HepG2 (cell line): ENCODE measurements at regions not wholly inside any gene's neighbourhood (a gene's known extent, or its start where the extent isn't known, plus 50 kb on each side); places are given as distances from the start of the nearest gene placed in this dataset.
"Not testable (repeated sequence)": the region's sequence is repeated elsewhere in the genome, so short reads cannot be mapped to it uniquely, and the experiment has no call there.

Source experiments
- ATAC-seq: fragments of 200-7000 bp; cut with Tn5 transposase; 3 replicates; pipeline ENCODE4 v1.9.1; 2020; ENCODE audit warnings: mild to moderate bottlenecking, moderate library complexity
- BruUV-seq: library from RNA; stranded (reverse); fragments of 400-500 nt; replicated peaks from 2 replicates; lab custom pipeline; 2021; lab: Mats Ljungman, UMichigan
- CTCF ChIA-PET: fragments of 300-600 bp; formaldehyde crosslinking; extraction: SDS; loops from one replicate; lab custom pipeline; 2021; ENCODE audit warnings: low total read pairs, inconsistent platforms, low intra/inter-chr PET ratio; lab: Yijun Ruan, JAX
- POLR2A ChIA-PET: fragments of 350-600 bp; sonication (Branson Sonifier 250); formaldehyde crosslinking; loops from one replicate; lab custom pipeline; 2020; ENCODE audit warnings: antibody characterized with exemption, inconsistent platforms; lab: Yijun Ruan, JAX
- DNase-seq: peaks from one replicate; pipeline ENCODE4 v3.0.0-alpha.2; 2015; ENCODE audit warnings: low spot score
- FAIRE-seq: peaks from 3 replicates; lab custom pipeline; 2011; peaks lifted over from hg19 to GRCh38; lab: Jason Lieb, UNC
- H2AFZ ChIP-seq: one replicate; pipeline ENCODE4 v1.6.1; 2011; ENCODE audit warnings: low read length, inconsistent platforms
- H3K27ac ChIP-seq: fragments of 300-600 bp; 3 replicates; pipeline ENCODE4 v1.8.0; 2011; ENCODE audit warnings: mixed run types, mild to moderate bottlenecking, mixed read lengths, low read length, inconsistent platforms; ENCODE audit not compliant: insufficient read depth; ENCODE audit errors: extremely low read length
- H3K27me3 ChIP-seq, 2 experiments: fragments of 200-600 bp in 1 of 2; 2 replicates in 1 of 2; 3 replicates in 1 of 2; pipeline versions ENCODE4 v1.6.0 to v1.8.0; 2011; ENCODE audit warnings: low read length in 2 of 2, mild to moderate bottlenecking in 2 of 2, moderate library complexity in 2 of 2, inconsistent platforms in 1 of 2; ENCODE audit not compliant: insufficient read depth in 2 of 2, control insufficient read depth in 1 of 2
- H3K36me3 ChIP-seq, 2 experiments: fragments of 200-600 bp in 1 of 2; replicated peaks in 1 of 2; 2 replicates in 1 of 2; 3 replicates in 1 of 2; pipeline versions ENCODE4 v1.5.1 to v1.8.0; 2011; ENCODE audit warnings: low read length in 2 of 2, inconsistent platforms in 1 of 2; ENCODE audit not compliant: insufficient read depth in 2 of 2, control insufficient read depth in 1 of 2
- H3K4me1 ChIP-seq: 2 replicates; pipeline ENCODE4 v1.5.1; 2012; ENCODE audit warnings: low read length, inconsistent platforms; ENCODE audit not compliant: insufficient read depth
- H3K4me2 ChIP-seq: 2 replicates; pipeline ENCODE4 v1.6.0; 2011; ENCODE audit warnings: low read depth, low read length, inconsistent platforms
- H3K4me3 ChIP-seq, 3 experiments: fragments of 200-600 bp in 1 of 3; sonication (generic), shearing (Covaris generic) in 1 of 3; replicated peaks in 1 of 3; 2 replicates each; pipeline ENCODE4 v1.5.1; 2011 to 2016; ENCODE audit warnings: low read length in 3 of 3, inconsistent platforms in 2 of 3, low read depth in 2 of 3, mild to moderate bottlenecking in 2 of 3, control low read depth in 1 of 3, mixed read lengths in 1 of 3; ENCODE audit not compliant: insufficient read depth in 1 of 3
- H3K79me2 ChIP-seq: one replicate; pipeline ENCODE4 v1.6.1; 2011; ENCODE audit warnings: low read length, inconsistent platforms; ENCODE audit not compliant: insufficient read depth
- H3K9ac ChIP-seq: 2 replicates; pipeline ENCODE4 v1.6.0; 2011; ENCODE audit warnings: mild to moderate bottlenecking, low read depth, low read length, inconsistent platforms; ENCODE audit not compliant: insufficient read depth
- H3K9me3 ChIP-seq: 2 replicates; pipeline ENCODE4 v1.5.1; 2012; ENCODE audit warnings: mild to moderate bottlenecking, low read length
- H4K20me1 ChIP-seq: 2 replicates; pipeline ENCODE4 v1.6.0; 2011; ENCODE audit warnings: inconsistent platforms, mild to moderate bottlenecking, low read length, moderate library complexity; ENCODE audit not compliant: insufficient read depth
- ARNT2 ChIP-seq: sonication (generic); formaldehyde crosslinking; IDR thresholded peaks from 2 replicates; pipeline ENCODE4 v1.8.0; 2022; ENCODE audit warnings: mild to moderate bottlenecking, low read depth, missing genetic modification reagents, moderate library complexity
- EHMT2 ChIP-seq: fragments of 200-600 bp; sonication (generic); IDR thresholded peaks from 2 replicates; pipeline ENCODE4 v1.7.0; 2017; ENCODE audit warnings: antibody characterized with exemption, low read depth, low read length, borderline replicate concordance
- KLF11 ChIP-seq: IDR thresholded peaks from 2 replicates; pipeline ENCODE4 v1.6.1; 2016; ENCODE audit warnings: missing compliant biosample characterization
- KLF13 ChIP-seq: sonication (generic); formaldehyde crosslinking; IDR thresholded peaks from 2 replicates; pipeline ENCODE4 v1.4.0; 2020; ENCODE audit warnings: mild to moderate bottlenecking, missing genetic modification reagents
- SMAD3 ChIP-seq: sonication (generic); formaldehyde crosslinking; IDR thresholded peaks from 2 replicates; pipeline ENCODE4 v1.4.0; 2020; ENCODE audit warnings: missing genetic modification reagents
- ZMYM4 ChIP-seq: sonication (generic); formaldehyde crosslinking; IDR thresholded peaks from 2 replicates; pipeline ENCODE4 v1.8.1; 2023; ENCODE audit warnings: mild to moderate bottlenecking, missing genetic modification reagents
- ZNF136 ChIP-seq: sonication (generic); formaldehyde crosslinking; IDR thresholded peaks from 2 replicates; pipeline ENCODE4 v1.8.1; 2022; ENCODE audit warnings: low read depth, mild to moderate bottlenecking, moderate library complexity, missing genetic modification reagents
- ZNF34 ChIP-seq: sonication (generic); formaldehyde crosslinking; IDR thresholded peaks from 2 replicates; pipeline ENCODE4 v1.4.0; 2020; ENCODE audit warnings: mild to moderate bottlenecking, missing genetic modification reagents, borderline replicate concordance
- WGBS: methylation state at CpG from one replicate; pipeline ENCODE4 v1.1.6; 2017; ENCODE audit warnings: low lambda C conversion rate; 5-methylcytosine and 5-hydroxymethylcytosine counted together
- in situ Hi-C: cut with HindIII; loops from 2 replicates; pipeline ENCODE4 v1.10.0; 2017; ENCODE audit warnings: low pct_unique_long_range_greater_than_20kb; ENCODE audit not compliant: extremely low pct_ligation_motif_present
- intact Hi-C: fragments of 100-400 bp; cut with micrococcal nuclease; formaldehyde crosslinking; loops from one replicate; pipeline ENCODE4 v1.10.0; 2022; ENCODE audit not compliant: unreplicated experiment
- TF ChIP-seq, protein P1 (sequence below): sonication (generic); formaldehyde crosslinking; IDR thresholded peaks from 2 replicates; pipeline ENCODE4 v1.5.0; 2020; ENCODE audit warnings: mild to moderate bottlenecking, low read depth, missing genetic modification reagents, borderline replicate concordance
- TF ChIP-seq, protein P2 (sequence below): IDR thresholded peaks from 2 replicates; pipeline ENCODE4 v1.6.1; 2016; ENCODE audit warnings: low read depth, missing genetic modification reagents, missing compliant biosample characterization
- TF ChIP-seq, protein P3 (sequence below): sonication (generic); formaldehyde crosslinking; IDR thresholded peaks from 2 replicates; pipeline ENCODE4 v1.5.0; 2020; ENCODE audit warnings: mild to moderate bottlenecking, missing genetic modification reagents

DNA sequence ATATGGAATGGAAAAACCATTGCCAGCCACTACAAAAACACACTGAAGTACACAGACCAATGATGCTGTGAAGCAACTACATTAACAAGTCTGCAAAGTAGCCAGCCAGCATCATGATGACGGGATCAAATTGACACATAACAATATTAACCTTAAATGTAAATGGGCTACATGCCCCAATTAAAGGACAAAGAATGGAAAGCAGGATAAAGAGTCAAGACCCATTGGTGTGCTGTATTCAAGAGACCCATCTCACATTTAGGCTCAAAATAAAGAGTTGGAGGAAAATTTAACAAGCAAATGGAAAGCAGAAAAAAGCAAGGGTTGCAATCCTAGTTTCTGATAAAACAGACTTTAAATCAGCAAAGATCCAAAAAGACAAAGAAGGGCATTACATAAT lies 188.5 kb upstream of the HAND2 start:
- H3K9ac ChIP-seq, intact Hi-C loops, H4K20me1 ChIP-seq, BruUV-seq, H3K27me3 ChIP-seq, H3K4me2 ChIP-seq, H3K79me2 ChIP-seq, H3K4me3 ChIP-seq, H3K4me1 ChIP-seq, H3K27ac ChIP-seq, DNase-seq, ATAC-seq, in situ Hi-C loops, CTCF ChIA-PET, POLR2A ChIA-PET, H2AFZ ChIP-seq, FAIRE-seq, H3K36me3 ChIP-seq, H3K9me3 ChIP-seq: not testable (repeated sequence)
- 0% methylated on average over 1 of the region's 1 CpG for WGBS

DNA sequence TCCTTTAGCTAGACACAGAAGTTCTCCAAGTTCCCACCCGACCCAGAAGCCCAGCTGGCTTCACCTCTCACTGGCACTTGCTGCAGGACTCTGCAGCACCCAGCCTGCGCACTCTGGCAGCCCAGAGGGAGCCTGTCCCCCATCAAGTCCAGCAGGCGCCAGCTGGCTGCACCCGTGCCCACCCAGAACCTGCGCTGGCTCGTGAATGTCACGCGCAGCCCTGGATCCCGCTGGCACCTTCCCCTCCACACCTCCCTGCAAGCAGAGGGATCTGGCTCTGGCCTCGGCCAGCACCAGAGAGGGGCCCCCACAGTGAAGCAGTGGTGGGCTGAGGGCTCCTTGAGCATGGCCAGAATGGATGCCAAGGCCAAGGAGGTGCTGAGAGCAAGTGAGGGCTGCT lies 187.6 kb upstream of the HAND2 start:
- Histone ChIP-seq H3K27me3 (no peaks in the 10 kb centered on the region), H3K9ac (no peak overlapping the region), H3K9me3 (peaks cover 8% of the 10 kb centered on the region; the same call in 1 of the 2 replicates), H3K4me3 (no peak overlapping the region), H3K4me1 (no peaks in the 10 kb centered on the region), H2AFZ (no peak overlapping the region), H3K79me2 (no peaks in the 10 kb centered on the region), H3K27ac (no peak overlapping the region), H3K4me2 (no peak overlapping the region), H3K36me3 (no peaks in the 10 kb centered on the region), H4K20me1 (no peaks in the 10 kb centered on the region)
- ChIA-PET CTCF (no interaction called here), POLR2A (no interaction called here)
- no peak for ATAC-seq
- WGBS, result 0% methylated on average over 2 of the region's 10 CpGs
- no peak for FAIRE-seq
- intact Hi-C loops (no loop called here), in situ Hi-C loops (no loop called here)
- no TSS peak for BruUV-seq
- DNase-seq, result no peak
- TF ChIP-seq, protein P1, sequence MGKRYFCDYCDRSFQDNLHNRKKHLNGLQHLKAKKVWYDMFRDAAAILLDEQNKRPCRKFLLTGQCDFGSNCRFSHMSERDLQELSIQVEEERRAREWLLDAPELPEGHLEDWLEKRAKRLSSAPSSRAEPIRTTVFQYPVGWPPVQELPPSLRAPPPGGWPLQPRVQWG, result no peak
- no peak for TF ChIP-seq ARNT2 (CRISPR knock-in tag)
- no peak for TF ChIP-seq KLF13 (CRISPR knock-in tag)
- no peak for TF ChIP-seq KLF11 (CRISPR knock-in tag)
- TF ChIP-seq, protein P2, sequence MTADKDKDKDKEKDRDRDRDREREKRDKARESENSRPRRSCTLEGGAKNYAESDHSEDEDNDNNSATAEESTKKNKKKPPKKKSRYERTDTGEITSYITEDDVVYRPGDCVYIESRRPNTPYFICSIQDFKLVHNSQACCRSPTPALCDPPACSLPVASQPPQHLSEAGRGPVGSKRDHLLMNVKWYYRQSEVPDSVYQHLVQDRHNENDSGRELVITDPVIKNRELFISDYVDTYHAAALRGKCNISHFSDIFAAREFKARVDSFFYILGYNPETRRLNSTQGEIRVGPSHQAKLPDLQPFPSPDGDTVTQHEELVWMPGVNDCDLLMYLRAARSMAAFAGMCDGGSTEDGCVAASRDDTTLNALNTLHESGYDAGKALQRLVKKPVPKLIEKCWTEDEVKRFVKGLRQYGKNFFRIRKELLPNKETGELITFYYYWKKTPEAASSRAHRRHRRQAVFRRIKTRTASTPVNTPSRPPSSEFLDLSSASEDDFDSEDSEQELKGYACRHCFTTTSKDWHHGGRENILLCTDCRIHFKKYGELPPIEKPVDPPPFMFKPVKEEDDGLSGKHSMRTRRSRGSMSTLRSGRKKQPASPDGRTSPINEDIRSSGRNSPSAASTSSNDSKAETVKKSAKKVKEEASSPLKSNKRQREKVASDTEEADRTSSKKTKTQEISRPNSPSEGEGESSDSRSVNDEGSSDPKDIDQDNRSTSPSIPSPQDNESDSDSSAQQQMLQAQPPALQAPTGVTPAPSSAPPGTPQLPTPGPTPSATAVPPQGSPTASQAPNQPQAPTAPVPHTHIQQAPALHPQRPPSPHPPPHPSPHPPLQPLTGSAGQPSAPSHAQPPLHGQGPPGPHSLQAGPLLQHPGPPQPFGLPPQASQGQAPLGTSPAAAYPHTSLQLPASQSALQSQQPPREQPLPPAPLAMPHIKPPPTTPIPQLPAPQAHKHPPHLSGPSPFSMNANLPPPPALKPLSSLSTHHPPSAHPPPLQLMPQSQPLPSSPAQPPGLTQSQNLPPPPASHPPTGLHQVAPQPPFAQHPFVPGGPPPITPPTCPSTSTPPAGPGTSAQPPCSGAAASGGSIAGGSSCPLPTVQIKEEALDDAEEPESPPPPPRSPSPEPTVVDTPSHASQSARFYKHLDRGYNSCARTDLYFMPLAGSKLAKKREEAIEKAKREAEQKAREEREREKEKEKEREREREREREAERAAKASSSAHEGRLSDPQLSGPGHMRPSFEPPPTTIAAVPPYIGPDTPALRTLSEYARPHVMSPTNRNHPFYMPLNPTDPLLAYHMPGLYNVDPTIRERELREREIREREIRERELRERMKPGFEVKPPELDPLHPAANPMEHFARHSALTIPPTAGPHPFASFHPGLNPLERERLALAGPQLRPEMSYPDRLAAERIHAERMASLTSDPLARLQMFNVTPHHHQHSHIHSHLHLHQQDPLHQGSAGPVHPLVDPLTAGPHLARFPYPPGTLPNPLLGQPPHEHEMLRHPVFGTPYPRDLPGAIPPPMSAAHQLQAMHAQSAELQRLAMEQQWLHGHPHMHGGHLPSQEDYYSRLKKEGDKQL (CRISPR knock-in tag), result no peak
- TF ChIP-seq ZNF34 (CRISPR knock-in tag), result no peak
- no peak for TF ChIP-seq EHMT2
- TF ChIP-seq ZMYM4 (CRISPR knock-in tag), result no peak
- no peak for TF ChIP-seq SMAD3
- TF ChIP-seq ZNF136 (CRISPR knock-in tag), result no peak
- TF ChIP-seq, protein P3, sequence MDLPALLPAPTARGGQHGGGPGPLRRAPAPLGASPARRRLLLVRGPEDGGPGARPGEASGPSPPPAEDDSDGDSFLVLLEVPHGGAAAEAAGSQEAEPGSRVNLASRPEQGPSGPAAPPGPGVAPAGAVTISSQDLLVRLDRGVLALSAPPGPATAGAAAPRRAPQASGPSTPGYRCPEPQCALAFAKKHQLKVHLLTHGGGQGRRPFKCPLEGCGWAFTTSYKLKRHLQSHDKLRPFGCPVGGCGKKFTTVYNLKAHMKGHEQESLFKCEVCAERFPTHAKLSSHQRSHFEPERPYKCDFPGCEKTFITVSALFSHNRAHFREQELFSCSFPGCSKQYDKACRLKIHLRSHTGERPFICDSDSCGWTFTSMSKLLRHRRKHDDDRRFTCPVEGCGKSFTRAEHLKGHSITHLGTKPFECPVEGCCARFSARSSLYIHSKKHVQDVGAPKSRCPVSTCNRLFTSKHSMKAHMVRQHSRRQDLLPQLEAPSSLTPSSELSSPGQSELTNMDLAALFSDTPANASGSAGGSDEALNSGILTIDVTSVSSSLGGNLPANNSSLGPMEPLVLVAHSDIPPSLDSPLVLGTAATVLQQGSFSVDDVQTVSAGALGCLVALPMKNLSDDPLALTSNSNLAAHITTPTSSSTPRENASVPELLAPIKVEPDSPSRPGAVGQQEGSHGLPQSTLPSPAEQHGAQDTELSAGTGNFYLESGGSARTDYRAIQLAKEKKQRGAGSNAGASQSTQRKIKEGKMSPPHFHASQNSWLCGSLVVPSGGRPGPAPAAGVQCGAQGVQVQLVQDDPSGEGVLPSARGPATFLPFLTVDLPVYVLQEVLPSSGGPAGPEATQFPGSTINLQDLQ (CRISPR knock-in tag), result no peak
